Mesothelial cell of epicardium (in vitro differentiated cells): ENCODE measurements at regions not wholly inside any gene's neighbourhood (a gene's known extent, or its start where the extent isn't known, plus 50 kb on each side); places are given as distances from the start of the nearest gene placed in this dataset.
"Not testable (repeated sequence)": the region's sequence is repeated elsewhere in the genome, so short reads cannot be mapped to it uniquely, and the experiment has no call there.

Experiments
- DNase-seq, 2 experiments: peaks; one replicate each; pipeline ENCODE4 v3.0.0; 2021; ENCODE audit warnings: low spot score in 2 of 2; ENCODE audit not compliant: unreplicated experiment in 2 of 2
- H3K27ac Mint-ChIP-seq: 2 replicates; pipeline ENCODE4 v1.8.0; 2021; ENCODE audit warnings: mixed read lengths
- H3K27me3 Mint-ChIP-seq: 2 replicates; pipeline ENCODE4 v1.8.0; 2021; ENCODE audit warnings: low read depth, mixed read lengths
- H3K36me3 Mint-ChIP-seq: 2 replicates; pipeline ENCODE4 v1.8.0; 2021; ENCODE audit warnings: mixed read lengths
- H3K4me1 Mint-ChIP-seq: 2 replicates; pipeline ENCODE4 v1.8.0; 2021; ENCODE audit warnings: mixed read lengths
- H3K4me3 Mint-ChIP-seq: 2 replicates; pipeline ENCODE4 v1.8.0; 2021; ENCODE audit warnings: mild to moderate bottlenecking, moderate library complexity, mixed read lengths
- H3K9me3 Mint-ChIP-seq: 2 replicates; pipeline ENCODE4 v1.8.0; 2021; ENCODE audit warnings: mixed read lengths
- CTCF ChIP-seq: fragments of 200-600 bp; sonication (generic); IDR thresholded peaks from one replicate; pipeline ENCODE4 v1.5.0; 2021; ENCODE audit warnings: antibody characterized with exemption; ENCODE audit not compliant: unreplicated experiment

GRCh38 chr22:49340406-49340805 lies 487.3 kb downstream of the BRD1 start:
- H3K9me3 Mint-ChIP-seq = peaks cover 7% of the 10 kb centered on the region
- H3K27me3 Mint-ChIP-seq = peaks cover 43% of the 10 kb centered on the region
- no peak overlapping the region for H3K4me3 Mint-ChIP-seq
- peak in 1 of 2 experiments; percentile 2 for DNase-seq
- H3K4me1 Mint-ChIP-seq = no peaks in the 10 kb centered on the region
- H3K36me3 Mint-ChIP-seq = no peaks in the 10 kb centered on the region
- no peak for TF ChIP-seq CTCF
- H3K27ac Mint-ChIP-seq = no peak overlapping the region

- H3K27me3 Mint-ChIP-seq = peaks cover 41% of the 10 kb centered on the region
- not testable (repeated sequence) for H3K36me3 Mint-ChIP-seq, H3K27ac Mint-ChIP-seq, H3K4me3 Mint-ChIP-seq, H3K4me1 Mint-ChIP-seq, H3K9me3 Mint-ChIP-seq
- DNase-seq = peak in 1 of 2 experiments; percentile 29
These were observed 491.2 kb downstream of the BRD1 start for GRCh38 chr22:49336483-49336882.

GRCh38 chr22:49334976-49335375 lies 492.7 kb downstream of the BRD1 start:
- Mint-ChIP-seq H3K4me1 (no peaks in the 10 kb centered on the region), H3K27me3 (peaks cover 30% of the 10 kb centered on the region), H3K27ac (no peak overlapping the region), H3K4me3 (no peak overlapping the region), H3K36me3 (no peaks in the 10 kb centered on the region), H3K9me3 (no peaks in the 10 kb centered on the region)
- peak in 1 of 2 experiments; percentile 31 for DNase-seq
- TF ChIP-seq CTCF = no peak

GRCh38 chr22:49334449-49334789 lies 493.3 kb downstream of the BRD1 start:
- Mint-ChIP-seq H3K27ac (no peak overlapping the region), H3K27me3 (peaks cover 28% of the 10 kb centered on the region), H3K9me3 (no peaks in the 10 kb centered on the region), H3K4me1 (no peaks in the 10 kb centered on the region), H3K4me3 (no peak overlapping the region), H3K36me3 (no peaks in the 10 kb centered on the region)
- DNase-seq = no peak
- no peak for TF ChIP-seq CTCF

- no peaks in the 10 kb centered on the region for H3K36me3 Mint-ChIP-seq
- no peak overlapping the region for H3K27ac Mint-ChIP-seq
- no peak for TF ChIP-seq CTCF
- no peaks in the 10 kb centered on the region for H3K4me1 Mint-ChIP-seq
- no peaks in the 10 kb centered on the region for H3K9me3 Mint-ChIP-seq
- no peak overlapping the region for H3K4me3 Mint-ChIP-seq
- no peak for DNase-seq
- peaks cover 31% of the 10 kb centered on the region for H3K27me3 Mint-ChIP-seq
These were observed 494.5 kb downstream of the BRD1 start for GRCh38 chr22:49333206-49333605.

- H3K36me3 Mint-ChIP-seq = no peaks in the 10 kb centered on the region
- peaks cover 29% of the 10 kb centered on the region for H3K27me3 Mint-ChIP-seq
- no peak for DNase-seq
- no peaks in the 10 kb centered on the region for H3K4me1 Mint-ChIP-seq
- no peak overlapping the region for H3K27ac Mint-ChIP-seq
- no peaks in the 10 kb centered on the region for H3K9me3 Mint-ChIP-seq
- no peak for TF ChIP-seq CTCF
- H3K4me3 Mint-ChIP-seq = no peak overlapping the region
These were observed 495.0 kb downstream of the BRD1 start for GRCh38 chr22:49332691-49333090.
